ENCODE measurements at regions not wholly inside any gene's neighbourhood (a gene's known extent, or its start where the extent isn't known, plus 50 kb on each side); places are given as distances from the start of the nearest gene placed in this dataset.

- TF ChIP-seq POLR2A (IDR thresholded peaks at IDR 0.05) (no peak), CTCF (IDR thresholded peaks at IDR 0.05) (no peak)
Observed at GRCh38 chr11:57913715-57914704, 109.7 kb upstream of the OR9Q1 start.
